ENCODE measurements at regions not wholly inside any gene's neighbourhood (a gene's known extent, or its start where the extent isn't known, plus 50 kb on each side); places are given as distances from the start of the nearest gene placed in this dataset.

DNA sequence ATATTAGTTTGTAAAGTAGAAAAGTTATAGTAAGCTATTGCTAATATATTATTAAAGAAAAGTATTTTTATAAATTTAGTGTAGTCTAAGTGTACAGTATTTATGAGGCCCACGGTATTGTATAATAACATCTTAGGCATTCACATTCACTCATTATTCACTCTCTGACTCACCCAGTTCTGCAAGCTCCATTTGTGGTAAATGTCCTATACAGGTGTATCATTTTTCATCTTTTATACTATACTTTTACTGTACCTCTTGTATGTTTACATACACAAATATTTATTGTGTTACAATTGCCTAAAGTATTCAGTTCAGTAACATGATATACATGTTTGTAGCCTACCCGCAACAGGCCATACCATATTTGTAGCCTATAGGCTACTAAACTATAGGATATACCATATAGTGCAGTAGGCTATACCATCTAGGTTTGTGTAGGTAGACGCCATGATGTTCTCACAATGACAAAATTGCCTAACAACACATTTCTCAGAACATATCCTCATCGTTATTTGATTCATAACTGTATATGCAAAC lies 246.8 kb upstream of the ALCAM start:
- TF ChIP-seq CTCF (IDR thresholded peaks at IDR 0.05; ENCODE audit: low read length), result no peak
- TF ChIP-seq EZH2phosphoT487 (IDR thresholded peaks at IDR 0.05; ENCODE audit: low read length), result no peak

Data from MM.1S (cell line).